ENCODE measurements at regions not wholly inside any gene's neighbourhood (a gene's known extent, or its start where the extent isn't known, plus 50 kb on each side); places are given as distances from the start of the nearest gene placed in this dataset.

DNA sequence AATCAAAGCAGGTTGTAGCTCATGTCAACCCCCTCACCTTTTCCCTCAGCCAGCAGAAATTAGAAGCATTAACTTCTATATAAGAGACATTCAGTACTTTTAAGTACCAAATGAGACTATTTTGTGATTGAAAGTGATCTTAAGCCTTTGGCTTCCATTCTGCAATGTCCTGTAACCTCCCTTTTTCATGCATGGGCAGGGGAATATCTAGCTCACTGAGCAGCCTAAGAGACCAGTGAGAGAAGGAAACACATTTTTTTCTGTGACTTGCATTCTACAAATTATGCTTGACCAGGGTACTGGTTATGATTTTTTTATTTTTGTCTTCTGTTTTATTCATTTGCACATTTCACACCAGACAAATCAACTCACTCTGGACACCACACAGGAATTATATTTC is 369.6 kb downstream of the KCTD12 start:
- DNase-seq (ENCODE audit: low spot score), result no peak

DNA sequence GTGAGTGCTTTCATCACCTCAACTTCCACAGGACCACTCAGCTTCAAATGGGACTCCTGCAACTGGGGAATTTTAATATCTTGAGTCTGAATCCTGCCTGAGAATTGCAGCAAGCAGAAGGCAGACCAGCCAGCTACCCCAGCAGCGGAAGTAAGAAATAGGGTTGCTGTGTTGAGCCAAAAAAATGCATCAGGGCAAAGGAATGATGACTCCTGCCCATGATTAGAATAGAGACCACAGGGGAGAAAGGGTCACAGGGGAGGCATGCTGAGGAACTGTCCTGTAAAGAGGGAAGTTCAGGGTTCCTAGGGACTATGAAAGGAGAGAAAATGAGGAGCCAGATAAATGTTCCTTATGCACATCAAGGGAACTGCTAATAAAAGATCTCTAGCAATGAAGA is 370.2 kb downstream of the KCTD12 start:
- peak; percentile 8 for DNase-seq (ENCODE audit: low spot score)

DNA sequence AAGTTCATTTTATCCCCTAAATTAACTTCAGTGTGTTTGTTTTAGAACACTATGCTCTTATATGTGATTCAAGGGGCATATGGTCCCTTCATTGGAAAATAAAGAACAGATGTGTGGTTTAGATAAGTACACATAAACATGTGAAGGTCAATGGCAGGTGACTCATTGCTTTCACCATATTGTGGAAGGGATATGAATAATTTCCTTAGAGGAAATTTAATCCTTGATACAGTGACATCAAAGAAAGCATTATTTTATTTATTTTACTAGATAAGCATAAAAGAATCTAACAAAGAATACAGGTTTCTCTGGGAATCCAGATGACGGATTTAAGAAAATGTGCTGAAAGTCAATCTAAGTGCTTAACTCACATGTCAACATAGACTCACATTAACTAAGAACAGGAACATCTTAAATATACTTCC is 373.5 kb downstream of the KCTD12 start:
- peak; percentile 66 for DNase-seq (ENCODE audit: low spot score)

DNA sequence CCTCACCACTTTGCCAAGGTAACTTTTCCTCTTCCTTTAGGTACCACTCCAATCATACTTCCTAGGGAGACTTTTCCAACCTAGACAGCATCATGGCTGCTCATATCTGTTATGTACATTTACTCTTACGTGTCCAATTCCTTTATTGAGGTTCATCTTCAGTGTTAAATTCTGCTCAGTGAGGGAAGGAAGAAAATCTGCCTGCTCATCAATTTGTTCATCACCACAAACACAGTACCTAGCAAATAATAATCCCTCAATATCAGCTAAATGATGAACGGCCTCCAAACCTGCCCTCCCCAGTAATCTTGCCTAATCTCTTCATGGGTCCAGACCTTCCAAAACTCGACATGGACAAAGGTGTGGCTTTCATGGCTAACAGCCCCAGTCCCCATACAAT is 380.8 kb downstream of the KCTD12 start:
- DNase-seq (ENCODE audit: low spot score), result no peak

DNA sequence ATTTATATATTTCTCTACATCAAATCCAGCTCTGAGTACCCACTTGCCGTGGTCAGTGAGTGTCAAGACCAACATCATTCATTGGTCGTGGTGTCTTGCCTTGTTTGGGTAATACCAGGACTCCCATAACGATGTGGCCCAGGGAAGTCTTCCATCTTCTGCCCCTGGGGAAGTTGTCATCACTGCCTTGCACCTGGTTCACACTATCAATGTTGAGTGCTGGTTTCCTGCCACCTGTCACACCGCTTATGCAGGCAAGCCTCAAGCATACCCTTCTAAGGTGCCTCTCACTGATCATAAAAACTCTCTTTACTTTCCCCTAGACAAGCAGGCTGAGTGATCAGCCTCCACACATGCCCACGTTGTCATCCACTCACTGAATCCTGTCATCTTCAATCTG is 382.4 kb downstream of the KCTD12 start:
- no peak for DNase-seq (ENCODE audit: low spot score)

DNA sequence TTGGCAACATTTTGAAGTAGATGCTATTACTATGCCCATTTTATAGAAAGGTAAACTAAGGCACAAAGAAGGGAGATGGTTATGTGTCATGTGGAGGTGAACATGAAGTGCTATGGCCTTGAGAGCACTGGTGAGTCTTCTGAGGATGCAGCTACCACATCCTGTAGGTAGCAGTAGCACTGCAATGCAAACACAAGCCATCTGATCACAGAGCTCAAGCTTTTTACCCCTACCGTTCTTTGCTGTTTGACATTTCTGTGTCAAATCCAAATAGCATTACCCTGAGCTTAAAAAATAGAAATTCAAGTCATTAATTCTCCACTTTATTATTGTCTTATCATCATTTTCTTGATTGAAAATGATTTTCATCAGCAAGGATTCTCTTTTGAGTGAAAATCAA is 382.9 kb downstream of the KCTD12 start:
- no peak for DNase-seq (ENCODE audit: low spot score)

DNA sequence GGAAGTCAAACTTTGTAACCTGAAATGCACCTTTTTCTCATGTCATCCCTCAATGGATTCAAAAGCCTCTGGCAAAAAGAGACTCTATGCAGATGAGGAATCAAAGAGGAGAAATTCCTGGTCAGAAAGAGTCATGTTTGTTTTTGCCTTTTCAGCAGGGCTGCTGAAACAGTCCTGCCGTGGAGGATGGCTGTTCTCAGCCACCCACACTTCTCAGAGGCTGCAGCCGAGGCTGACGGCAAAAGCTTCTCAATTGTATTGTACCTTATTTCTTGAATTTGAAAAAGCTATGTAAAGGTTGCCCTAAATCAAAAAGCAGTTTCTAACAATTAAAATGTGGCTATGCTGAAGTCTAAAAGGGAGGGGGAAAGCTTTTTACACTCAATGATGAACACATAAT is 385.3 kb downstream of the KCTD12 start:
- DNase-seq (ENCODE audit: low spot score), result no peak

DNA sequence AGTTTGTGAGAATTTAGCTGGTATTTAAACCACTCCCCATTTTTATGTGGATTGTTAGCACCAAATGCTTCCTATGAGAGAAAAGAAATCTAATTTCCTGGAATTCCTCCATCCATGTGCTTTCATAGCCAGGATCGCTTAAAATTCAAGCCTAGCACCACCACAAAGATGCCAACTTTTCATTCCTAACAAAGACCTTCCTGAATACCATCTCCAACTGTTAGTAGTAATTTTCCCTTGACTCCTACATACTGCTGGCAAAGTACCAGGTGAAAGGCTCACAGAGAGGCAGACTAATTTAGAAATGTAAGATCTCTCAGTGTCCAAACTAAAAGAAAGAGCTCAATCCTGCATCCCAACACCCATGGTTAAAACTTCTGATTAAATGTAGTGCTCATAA is 386.3 kb downstream of the KCTD12 start:
- no peak for DNase-seq (ENCODE audit: low spot score)

DNA sequence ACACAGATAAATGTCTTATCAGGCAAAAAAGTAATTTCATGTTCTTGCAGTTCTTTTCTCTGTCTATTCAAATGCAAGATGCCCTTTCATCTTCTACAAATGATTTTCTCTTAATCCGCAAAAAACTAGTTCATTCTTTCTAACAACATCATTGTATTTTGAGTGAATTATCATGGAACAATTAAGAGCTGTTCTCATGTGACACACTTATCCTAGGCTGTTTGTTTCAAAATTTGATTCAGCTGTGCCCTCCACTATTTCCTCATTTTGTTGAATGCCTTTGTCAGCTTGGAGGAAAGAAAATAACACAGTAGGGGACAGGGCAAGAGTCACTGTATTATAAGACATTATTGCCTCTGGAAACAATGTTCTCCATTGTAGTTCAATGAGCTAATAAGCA is 396.9 kb downstream of the KCTD12 start:
- no peak for DNase-seq (ENCODE audit: low spot score)

DNA sequence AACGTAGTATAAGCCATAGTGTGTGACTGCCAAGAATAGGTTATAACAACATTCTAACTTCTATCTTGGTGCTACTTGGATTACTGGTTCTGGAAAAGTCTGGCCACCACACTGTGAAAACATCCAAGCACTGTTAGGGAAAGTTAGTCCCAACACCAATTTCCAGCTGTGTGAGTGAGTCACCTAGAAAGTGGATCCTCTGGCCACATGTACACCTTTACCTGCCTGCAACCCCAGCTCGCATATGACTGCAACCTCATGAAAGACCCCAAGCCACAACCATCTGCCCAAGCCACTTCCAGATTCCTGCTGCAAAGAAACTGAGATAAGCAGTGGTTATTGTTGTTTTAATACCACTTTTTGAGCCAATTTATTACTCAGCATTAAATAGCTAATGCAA is 404.5 kb downstream of the KCTD12 start:
- no peak for DNase-seq (ENCODE audit: low spot score)

DNA sequence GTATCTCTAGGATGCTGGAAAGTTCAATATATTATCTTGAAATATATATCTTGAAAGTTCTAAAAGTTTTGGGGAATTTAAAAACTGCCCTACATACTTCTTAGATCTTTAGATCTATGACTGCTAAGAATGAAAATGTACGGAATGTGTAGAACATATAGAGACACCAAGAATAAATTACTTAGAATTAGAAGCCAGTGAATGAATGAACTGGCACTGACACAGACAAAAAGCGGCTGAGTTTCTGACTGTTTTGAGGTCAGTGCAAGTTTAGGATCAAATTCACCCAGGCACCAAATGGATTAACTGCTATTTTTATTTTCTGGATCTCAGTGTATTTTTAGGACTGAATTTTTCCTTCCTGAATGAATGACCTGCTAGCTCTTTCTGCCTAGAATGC is 411.2 kb downstream of the KCTD12 start:
- DNase-seq (ENCODE audit: low spot score), result no peak

DNA sequence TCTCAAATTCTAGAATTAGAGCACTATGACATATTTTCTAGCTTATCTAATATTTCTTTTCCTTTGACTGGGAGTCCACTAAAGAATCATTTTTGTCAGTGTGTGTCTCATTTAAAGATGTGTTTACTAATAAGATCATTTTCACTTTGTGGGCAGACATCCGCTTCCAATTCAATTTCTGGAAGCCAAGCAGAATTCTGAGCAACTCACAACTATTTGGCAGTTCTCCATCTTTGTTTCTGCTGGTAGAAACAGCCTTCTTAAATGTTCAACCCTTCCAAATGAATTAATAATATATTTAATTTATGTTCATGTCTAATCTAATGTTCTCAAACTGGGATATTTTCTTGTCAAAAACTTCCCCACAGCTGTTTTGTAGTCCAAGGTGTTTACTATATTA is 411.8 kb downstream of the KCTD12 start:
- DNase-seq (ENCODE audit: low spot score), result no peak

DNA sequence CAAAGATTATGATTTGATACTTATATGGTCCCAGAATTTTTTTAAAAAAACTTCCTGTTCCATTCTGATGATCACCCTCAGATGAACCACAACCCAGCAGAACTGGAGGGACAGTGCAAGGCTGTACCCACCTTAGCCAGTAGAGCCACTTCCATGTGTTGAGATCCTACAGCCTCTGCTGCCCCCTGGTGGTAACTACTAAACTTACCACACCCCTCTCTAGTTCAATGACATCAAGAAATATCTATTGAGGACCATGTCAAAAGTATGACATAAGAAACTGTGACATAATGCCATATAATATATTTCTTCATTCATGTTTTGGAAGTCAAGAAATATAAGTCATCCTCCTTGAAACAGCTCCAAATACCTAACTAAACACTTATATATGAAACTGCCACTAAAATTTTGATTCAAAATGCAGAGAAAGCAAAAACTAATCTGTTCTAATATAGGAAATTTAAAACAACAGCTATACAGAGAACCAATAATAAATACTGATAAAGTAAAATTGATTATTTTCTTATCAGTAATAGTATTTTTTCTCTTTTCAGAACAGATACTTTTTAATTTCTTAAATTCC is 412.6 kb downstream of the KCTD12 start:
- DNase-seq (ENCODE audit: low spot score), result peak; percentile 62

DNA sequence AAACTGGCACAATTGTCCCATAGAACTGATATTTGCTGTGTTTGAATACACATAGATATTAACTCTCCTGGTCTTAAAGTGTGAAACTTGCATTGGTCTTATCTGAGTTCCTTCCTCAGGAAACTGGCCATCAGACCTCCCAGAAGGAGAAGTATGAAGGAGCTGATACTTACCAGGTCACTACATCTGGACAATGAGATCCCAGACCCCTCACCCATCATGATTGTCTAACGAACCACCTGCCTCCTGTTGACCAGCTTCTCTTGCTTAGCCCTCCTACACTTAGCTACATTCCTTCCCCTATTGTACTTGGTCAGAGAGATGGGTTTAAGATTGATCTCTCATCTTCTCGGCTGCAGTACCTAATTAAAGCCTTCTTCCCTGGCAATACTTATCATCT is 413.3 kb downstream of the KCTD12 start:
- DNase-seq (ENCODE audit: low spot score), result no peak

DNA sequence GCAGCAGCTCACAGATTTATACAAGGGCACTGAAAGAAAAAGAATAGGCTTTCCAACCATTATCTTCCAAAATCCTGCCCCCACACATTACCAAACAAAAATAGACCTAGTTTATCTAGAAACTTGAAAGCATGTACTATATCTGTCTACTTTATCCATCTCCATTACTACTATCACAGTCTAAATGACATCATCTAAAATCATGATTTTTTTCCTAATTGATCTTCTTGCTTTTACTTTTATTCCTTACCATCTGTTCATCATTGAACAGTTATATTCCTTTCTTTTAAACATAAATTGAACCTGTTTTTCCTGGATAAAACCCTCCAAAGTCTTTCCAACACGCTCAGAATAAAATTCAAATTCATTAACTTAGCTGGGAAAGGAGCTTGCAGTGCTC is 414.7 kb downstream of the KCTD12 start:
- no peak for DNase-seq (ENCODE audit: low spot score)

DNA sequence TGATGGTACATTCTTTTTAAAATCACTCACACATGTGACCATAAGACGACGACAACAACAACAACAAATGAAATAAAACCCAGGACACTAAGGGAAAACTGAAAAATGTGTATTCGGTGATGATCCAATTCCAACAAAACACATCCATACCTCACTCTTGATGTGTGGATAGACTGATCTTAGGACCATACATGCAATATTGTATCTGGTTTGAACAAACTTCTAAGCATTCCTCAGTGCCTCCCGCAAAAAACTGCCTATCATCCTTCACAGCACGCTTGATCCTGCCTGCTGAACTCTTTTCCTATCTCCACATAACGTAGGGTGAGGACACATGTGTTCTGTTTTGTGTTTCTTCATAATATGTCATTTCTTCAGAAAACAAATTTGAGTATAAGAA is 415.2 kb downstream of the KCTD12 start:
- DNase-seq (ENCODE audit: low spot score), result no peak

DNA sequence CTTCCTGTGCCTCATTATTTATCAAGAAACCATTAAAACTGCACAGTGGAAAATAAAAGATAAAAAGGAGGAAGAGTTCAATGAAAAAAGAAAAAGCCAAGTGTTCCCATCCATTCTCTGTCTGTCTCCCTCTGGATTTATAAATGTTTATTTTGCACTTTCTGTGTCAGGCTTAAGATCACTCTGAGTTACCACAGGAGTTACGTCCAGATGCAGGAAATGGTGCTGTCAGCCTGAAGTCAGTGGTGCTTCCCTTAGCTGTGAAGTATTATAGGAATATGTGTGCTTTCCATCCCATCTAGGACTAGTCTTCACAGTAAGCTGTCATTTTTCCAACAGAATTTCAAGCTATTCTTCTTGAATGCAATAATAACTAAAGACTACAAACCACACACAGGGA is 420.2 kb downstream of the KCTD12 start:
- DNase-seq (ENCODE audit: low spot score), result no peak

DNA sequence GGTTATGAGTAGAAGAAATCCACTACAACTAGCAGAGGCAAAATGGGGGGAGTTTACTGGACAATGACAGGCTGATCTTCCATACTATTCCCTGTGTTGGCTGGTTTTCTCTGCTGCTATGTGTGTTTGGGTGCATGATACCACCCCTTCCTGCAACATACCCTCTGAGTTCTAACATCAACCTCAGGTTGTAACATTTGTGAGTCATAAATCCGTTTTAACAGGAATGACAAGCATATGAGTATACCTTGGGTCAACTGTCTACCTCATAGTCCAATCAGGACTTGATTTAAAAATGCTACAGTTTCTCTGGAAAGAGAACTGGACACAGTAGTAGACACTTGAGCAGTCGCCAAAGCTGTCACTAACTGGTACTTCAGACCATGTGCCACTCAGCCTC is 422.9 kb downstream of the KCTD12 start:
- DNase-seq (ENCODE audit: low spot score), result no peak

DNA sequence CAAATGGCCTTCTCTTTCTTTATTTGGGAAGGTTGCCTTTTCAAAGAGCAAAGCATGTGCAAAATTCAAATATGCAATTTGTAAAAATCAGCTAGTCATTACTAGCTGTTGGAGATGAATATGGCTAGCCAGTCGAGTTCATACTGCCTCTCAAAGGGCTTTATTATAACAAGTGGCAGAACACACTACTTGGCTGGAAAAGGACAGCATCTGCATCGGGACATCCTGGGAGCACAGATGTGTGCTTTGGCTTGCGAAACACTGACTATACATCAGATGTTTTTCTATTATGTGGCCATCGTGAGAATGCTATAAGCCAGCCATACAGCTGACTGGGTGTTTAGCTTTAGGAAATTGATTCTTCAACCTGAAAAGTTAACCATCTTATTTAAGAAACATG is 424.2 kb downstream of the KCTD12 start:
- DNase-seq (ENCODE audit: low spot score), result no peak

DNA sequence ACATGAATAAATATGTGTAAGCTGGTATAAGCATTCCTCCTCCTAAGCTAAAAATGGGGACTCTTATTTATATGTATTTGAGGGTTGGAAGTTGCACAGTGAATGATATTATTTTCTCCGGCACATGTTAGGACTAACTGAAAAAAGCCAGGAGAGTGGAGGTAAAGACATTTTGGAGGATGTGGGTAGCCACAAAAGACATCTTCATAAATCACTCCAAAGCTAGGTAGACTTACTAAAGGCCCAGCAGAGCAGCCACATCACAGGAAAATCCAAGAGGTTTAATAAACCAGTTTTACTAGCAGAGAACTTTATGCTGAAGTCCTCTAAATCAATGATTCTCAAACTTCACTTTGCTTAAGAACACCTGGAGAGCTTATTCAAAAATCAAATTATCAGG is 424.7 kb downstream of the KCTD12 start:
- no peak for DNase-seq (ENCODE audit: low spot score)

DNA sequence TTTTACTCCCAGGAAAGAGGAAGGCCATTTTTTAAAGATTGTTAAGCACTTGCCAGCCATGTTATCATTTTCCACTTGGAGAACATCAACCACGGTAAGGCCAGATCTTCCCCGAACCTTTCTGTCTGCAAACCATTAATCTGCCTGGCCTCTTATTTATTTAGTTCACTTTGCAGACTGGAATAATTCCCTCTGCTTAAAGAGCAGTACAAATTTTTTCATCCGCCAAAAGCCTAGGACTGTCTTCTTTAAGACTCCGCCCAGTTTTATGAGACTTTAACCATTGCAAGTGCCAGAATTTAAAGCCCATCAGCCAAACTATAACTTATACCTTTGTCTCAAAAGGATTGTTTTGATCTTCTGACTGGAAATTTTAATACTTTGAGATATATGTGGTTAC is 426.3 kb downstream of the KCTD12 start:
- DNase-seq (ENCODE audit: low spot score), result no peak

DNA sequence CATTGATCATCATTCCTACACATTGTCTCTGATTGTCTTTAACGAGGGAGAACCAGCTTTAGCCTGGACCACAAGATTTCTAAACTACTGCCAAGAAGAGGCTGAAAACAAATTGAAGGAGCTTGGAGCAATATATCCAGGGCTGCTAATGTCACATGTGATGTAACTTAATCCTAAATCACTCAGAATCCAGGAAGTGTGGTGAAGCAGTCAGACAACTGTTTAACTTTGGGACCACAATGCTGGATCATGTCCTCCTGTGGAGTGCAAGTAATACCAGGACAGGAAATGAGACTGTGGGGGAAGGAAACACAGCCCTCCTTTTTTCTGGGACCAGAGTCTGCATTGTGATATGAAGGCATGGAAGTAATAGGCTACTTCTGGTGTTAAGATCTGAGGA is 430.2 kb downstream of the KCTD12 start:
- DNase-seq (ENCODE audit: low spot score), result peak; percentile 93

DNA sequence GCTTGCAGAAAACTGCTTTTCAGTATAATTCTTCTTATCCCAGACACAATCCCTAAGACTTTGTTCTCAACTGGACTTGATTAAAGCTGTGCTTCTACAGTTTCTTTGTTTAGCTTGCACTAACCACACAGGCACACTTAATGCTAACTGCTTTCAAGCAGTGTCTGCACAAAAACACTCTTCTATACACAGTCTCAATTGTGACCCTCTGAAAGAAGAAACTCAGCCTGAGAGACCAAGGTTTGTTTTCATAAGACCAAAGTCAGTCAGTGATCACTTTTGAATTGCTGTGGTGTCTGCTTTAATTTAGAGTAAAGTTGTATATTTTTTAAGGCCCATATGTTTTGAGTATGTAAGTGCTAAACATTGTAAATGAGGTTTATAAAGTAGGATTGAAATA is 431.2 kb downstream of the KCTD12 start:
- peak; percentile 43 for DNase-seq (ENCODE audit: low spot score)

DNA sequence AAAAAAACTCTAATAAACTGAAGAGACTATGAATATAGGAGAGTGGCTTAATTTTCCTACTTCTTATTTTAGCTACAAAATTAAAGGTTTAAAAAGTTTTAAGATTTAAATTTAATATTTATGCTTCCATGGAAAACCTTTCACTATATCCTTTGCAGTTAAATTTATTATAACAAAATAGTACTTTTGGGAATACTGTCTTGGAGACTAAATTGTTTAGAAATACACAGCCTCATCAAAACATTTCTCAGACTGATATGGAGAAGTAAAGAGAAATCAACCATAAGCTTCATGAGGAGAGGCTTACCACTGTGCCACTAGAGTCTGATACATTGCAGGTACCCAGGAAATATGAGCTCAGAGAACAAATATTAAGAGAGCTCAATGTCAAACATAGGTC is 436.5 kb downstream of the KCTD12 start:
- no peak for DNase-seq (ENCODE audit: low spot score)

DNA sequence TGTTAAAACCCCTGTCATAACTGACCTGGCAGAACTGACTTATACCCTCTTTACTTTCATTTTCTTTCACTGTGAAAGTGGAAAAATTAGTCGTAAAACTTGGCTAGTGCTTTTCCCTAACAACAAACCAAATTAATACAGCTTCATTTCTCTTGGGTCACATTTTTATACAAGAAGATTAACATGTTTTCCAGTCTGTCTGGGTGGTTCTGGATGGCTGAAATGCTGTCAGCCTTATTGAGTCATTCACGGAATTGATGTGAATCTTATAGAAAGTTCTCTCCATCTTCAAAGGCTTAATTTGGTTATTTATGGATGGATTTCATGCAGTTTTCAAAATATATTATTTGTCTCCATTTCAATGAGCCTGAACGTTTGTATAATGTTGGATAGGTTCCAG is 440.0 kb downstream of the KCTD12 start:
- no peak for DNase-seq (ENCODE audit: low spot score)

All from H4 (cell line).